DMS79 (cell line): ENCODE measurements at regions not wholly inside any gene's neighbourhood (a gene's known extent, or its start where the extent isn't known, plus 50 kb on each side); places are given as distances from the start of the nearest gene placed in this dataset.
"Not testable (repeated sequence)": the region's sequence is repeated elsewhere in the genome, so short reads cannot be mapped to it uniquely, and the experiment has no call there.

Experiments
- DNase-seq: peaks from one replicate; lab custom pipeline; 2025; lab: John Stamatoyannopoulos, UW

GRCh38 chr2:155679647-155680046, 652.9 kb downstream of the NR4A2 start:
- no peak for DNase-seq

GRCh38 chr2:155675920-155676319, 656.6 kb downstream of the NR4A2 start:
- DNase-seq: no peak

- DNase-seq: no peak
Measured at GRCh38 chr2:155665704-155666103, 666.8 kb downstream of the NR4A2 start.

GRCh38 chr2:155663265-155663664, 669.3 kb downstream of the NR4A2 start:
- no peak for DNase-seq

GRCh38 chr2:155662224-155662623, 670.3 kb downstream of the NR4A2 start:
- no peak for DNase-seq

- DNase-seq: no peak
Measured at GRCh38 chr2:155653176-155653575, 679.3 kb downstream of the NR4A2 start.

- no peak for DNase-seq
Measured at GRCh38 chr2:155651851-155652250, 680.7 kb downstream of the NR4A2 start.

- no peak for DNase-seq
Measured at GRCh38 chr2:155645791-155646190, 686.7 kb downstream of the NR4A2 start.

GRCh38 chr2:155643056-155643775, 689.3 kb downstream of the NR4A2 start:
- DNase-seq: no peak

- no peak for DNase-seq
Measured at GRCh38 chr2:155633887-155634570, 698.5 kb downstream of the NR4A2 start.

GRCh38 chr2:155633060-155633839, 699.3 kb downstream of the NR4A2 start:
- DNase-seq: no peak

- no peak for DNase-seq
Measured at GRCh38 chr2:155630760-155631159, 701.8 kb downstream of the NR4A2 start.

GRCh38 chr2:155622443-155622842, 710.1 kb downstream of the NR4A2 start:
- no peak for DNase-seq

- no peak for DNase-seq
Measured at GRCh38 chr2:155600914-155601760, 731.4 kb downstream of the NR4A2 start.

- no peak for DNase-seq
Measured at GRCh38 chr2:155600296-155600695, 732.2 kb downstream of the NR4A2 start.

- no peak for DNase-seq
Measured at GRCh38 chr2:155599834-155600233, 732.7 kb downstream of the NR4A2 start.

GRCh38 chr2:155583674-155584195, 748.8 kb downstream of the NR4A2 start:
- no peak for DNase-seq

- no peak for DNase-seq
Measured at GRCh38 chr2:155574941-155575340, 757.6 kb downstream of the NR4A2 start.

- no peak for DNase-seq
Measured at GRCh38 chr2:155547571-155547970, 785.0 kb downstream of the NR4A2 start.

GRCh38 chr2:155546721-155547555, 785.6 kb downstream of the NR4A2 start:
- no peak for DNase-seq

GRCh38 chr2:155539028-155539427, 793.5 kb downstream of the NR4A2 start:
- DNase-seq: not testable (repeated sequence)
